HG03280 (cell line): ENCODE measurements at regions not wholly inside any gene's neighbourhood (a gene's known extent, or its start where the extent isn't known, plus 50 kb on each side); places are given as distances from the start of the nearest gene placed in this dataset.

Experiments used
- ATAC-seq: cut with Tn5 transposase; IDR thresholded peaks from one replicate; pipeline ENCODE4 v1.9.1; 2021; ENCODE audit warnings: mild to moderate bottlenecking, moderate library complexity; ENCODE audit not compliant: unreplicated experiment

DNA sequence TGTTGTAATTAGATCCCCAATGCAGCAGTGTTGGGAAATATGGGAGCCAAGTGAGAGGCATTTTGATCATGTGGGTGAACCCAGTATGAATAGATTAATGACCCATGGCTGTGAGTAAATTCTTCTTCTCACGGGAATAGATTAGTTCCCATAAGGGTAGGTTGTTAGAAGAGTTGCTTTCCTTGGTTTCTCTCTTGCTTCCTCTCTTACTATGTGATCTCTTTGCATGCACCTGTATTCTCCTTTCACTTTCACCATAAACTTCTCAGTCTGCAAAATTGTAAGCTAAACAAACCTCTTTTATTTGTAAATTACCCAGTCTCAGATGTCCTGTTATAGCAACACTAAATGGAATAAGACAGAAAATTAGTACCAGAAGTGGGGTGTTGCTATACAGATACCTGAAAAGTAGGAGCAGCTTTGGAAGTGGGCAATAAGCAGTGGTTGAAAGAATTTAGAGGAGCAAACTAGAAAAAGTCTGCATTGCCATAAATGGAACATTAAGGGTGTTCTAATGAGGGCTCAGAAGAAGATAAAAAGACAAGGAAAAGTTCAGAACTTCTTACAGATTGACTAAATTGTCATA, 1090.0 kb upstream of the ARRDC3 start:
- ATAC-seq, result no peak

DNA sequence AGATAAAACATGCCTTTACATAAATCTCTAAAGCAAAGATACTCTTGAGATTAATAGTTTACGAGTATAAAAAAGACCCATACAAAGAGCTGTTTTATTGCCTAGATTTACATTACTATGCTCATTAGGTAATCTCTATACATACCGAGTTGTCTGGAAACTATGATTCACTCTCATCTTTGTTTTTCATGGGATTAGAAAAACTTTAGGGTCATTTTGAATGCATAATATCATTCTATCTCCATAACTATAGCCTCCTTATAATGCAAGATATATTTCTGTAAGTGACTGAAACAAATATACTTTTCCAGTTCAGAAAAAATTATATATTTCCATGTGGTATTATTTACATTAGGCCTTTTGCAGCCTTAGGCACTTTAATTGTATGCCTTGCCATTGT, 1088.7 kb upstream of the ARRDC3 start:
- no peak for ATAC-seq

GRCh38 chr5:92470770-92471169, 1087.7 kb upstream of the ARRDC3 start:
- peak; percentile 55 for ATAC-seq

DNA sequence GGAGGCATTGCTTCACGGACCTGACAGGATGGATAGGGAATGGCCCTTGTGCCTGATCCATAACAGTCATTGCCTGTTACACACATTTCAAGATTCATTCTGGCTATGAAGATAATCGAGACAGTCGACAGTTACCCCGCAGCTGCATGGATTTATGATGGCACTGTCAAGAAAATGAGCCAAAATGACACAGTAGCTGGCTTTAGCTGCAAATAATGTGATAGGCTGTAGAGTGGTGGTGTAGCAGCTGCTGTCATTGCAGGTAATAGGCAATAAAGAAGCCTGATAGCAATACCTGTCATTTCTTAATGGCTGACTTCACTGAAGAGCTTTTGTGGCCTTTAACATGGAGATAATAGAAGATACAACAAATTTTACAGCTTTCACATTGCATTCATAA, 1085.2 kb upstream of the ARRDC3 start:
- ATAC-seq, result no peak

DNA sequence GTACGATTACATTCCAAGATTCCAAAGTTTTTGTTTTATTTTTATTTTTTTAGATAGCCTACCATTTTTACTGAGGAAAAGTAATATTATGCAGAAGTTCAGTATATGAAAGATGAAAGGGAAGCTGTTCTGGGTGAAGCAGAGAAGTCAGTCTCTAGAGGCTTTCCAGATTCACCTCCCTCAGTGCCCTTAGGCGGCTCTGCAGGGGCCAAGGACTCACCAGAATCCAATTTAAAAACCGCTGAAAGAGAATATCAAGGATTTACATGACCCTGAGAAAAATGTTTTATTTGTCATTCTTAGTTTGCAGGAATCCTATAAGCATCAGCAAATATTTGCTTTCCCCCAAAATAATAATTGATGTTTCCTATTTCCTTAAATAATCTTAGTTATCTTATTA, 1084.6 kb upstream of the ARRDC3 start:
- ATAC-seq, result no peak

DNA sequence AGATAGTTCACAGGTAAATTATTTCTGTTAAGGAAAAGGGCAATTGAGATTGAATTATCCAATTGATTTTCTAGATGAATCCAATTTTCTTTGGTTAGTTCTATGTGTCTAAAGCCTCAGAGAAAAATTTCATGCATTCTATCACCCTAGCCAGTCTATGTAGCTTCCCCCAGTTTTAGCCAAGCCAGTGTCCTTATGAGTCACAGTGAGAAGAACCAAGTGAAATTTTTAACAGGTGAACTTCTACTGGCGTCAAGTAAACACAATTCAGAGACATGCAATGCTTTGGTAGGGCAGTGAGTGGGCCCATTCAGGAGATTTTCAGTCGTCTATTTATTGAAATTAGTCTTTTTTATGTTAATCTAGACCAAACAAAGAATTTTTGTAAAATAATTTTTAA, 1077.4 kb upstream of the ARRDC3 start:
- no peak for ATAC-seq

DNA sequence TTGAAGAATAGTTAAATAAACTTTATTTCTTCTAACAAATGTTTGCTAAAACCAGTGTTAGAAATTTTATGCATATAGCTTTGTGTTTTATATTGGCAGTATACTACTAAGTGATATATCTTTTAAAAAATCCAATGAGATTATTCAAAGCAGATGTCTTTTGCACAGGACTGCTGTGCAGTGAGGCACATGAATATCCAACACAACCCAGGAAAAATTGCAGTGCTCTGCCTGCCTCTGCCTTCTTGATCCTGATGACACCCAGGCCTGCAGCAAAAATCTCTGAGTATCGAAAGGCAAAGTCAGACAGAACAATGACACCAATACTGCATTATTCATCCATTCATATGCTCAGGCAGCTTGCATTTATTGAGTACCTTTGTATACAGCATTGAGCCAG, 1076.5 kb upstream of the ARRDC3 start:
- no peak for ATAC-seq

GRCh38 chr5:92455011-92455410, 1071.9 kb upstream of the ARRDC3 start:
- ATAC-seq, result peak; percentile 99

DNA sequence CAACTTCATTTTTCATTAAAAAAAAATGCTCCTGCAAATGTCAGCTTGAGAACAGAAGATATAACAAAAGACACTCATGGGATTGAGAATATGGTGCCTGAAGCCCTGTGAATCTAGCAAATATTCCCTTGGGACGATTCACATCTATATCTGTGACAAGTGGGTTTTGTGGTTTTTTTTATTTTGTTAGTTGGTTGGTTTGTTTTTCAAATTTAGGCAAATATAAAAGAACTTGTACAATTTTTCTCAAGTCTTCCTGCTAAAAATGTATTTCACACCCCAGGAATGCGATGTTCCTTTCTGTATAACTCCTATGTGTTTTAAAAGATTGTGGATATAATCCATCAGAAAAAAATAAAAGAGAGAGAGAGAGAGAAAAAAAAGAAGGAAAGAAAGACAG, 1061.8 kb upstream of the ARRDC3 start:
- ATAC-seq, result no peak

- ATAC-seq, result no peak
These were observed 1052.7 kb upstream of the ARRDC3 start for GRCh38 chr5:92435781-92436180.

GRCh38 chr5:92429646-92430045, 1046.5 kb upstream of the ARRDC3 start:
- ATAC-seq, result no peak

DNA sequence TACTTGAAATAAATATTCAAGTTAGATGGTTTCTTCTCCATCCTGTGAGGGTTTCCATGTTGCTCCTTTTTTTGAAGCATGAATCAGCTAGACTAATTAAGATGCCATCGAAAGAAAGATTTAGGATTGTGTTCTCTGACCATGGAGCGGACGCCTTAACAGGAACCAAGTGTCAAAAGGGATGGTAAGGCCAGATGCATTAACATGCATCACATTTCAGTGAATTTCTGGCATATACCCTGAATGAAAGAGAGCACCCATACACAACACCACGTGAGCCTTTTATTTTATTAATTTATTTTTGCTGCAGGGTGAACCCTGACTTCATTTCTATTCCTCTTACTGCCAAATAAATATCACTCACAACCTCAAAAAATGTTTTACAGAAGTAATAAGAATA, 1045.3 kb upstream of the ARRDC3 start:
- ATAC-seq, result no peak

DNA sequence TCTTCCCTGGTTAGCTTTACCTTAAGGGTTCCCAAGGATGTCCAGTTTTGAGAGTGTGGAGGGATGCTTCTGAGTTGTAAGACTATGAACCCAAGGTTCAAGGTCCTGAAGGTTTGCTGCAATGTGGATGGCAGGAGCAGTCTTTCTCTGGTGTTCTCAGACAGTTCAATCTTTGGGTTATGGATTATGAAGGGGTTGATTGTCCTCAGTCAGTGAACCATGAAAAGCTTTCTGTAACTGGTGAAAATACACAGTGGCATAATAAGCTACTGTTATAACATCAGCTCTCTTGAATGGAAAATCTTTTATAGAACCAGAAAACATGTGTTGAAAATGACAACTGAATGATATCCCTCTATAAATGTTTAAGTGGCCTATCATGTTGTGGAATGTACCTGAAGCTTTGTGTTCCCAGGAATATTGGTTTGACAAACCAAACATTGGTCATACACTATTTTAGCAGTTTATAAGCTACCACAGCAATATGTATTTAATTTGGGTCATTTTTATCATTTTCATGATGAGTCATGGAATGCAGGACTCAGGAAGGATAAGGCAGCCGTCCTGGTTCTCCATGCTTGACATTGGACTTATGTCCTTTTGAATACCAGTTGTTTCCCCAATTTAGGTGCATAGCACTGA, 1041.8 kb upstream of the ARRDC3 start:
- no peak for ATAC-seq

GRCh38 chr5:92421942-92422341, 1038.8 kb upstream of the ARRDC3 start:
- ATAC-seq, result no peak

DNA sequence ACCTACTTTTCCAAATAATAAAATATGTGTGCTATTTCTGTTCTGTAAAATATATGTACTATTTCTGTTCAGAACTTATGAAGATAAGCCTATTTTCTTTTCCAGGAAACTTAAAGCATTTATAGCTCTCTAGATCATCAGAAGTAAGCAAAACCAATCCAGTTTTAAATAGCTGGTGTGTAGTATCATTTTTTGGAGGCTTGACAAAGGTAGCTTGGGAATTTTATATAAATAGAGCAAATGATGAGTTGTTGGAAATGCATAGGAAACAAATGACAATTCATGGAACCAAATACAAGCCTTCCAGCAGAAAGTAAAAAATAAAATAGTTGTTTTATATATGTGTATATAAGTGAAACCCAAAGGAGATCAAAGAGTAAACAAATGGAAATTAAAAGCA, 1038.1 kb upstream of the ARRDC3 start:
- no peak for ATAC-seq

- no peak for ATAC-seq
These were observed 1036.1 kb upstream of the ARRDC3 start for GRCh38 chr5:92419261-92419660.

- no peak for ATAC-seq
These were observed 1035.2 kb upstream of the ARRDC3 start for GRCh38 chr5:92418341-92418740.

DNA sequence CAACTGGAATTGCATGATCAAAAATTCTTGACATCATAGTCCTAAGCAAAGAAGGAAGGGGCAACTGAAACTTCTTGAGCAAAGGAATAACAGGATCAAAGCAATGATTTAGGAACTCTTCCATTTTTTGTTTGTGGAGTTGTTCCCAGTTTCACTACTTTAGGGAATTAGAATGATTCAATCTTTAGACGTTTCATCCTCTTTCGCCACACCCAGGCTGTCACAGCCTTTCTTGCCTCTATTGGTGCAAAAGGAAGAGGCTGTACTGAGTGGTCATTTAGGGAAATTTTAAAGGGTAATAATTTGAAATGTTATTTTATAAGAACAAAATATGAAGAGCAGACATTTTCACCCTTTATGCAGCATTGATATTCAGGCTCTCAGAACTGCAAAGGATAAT, 1026.0 kb upstream of the ARRDC3 start:
- no peak for ATAC-seq

DNA sequence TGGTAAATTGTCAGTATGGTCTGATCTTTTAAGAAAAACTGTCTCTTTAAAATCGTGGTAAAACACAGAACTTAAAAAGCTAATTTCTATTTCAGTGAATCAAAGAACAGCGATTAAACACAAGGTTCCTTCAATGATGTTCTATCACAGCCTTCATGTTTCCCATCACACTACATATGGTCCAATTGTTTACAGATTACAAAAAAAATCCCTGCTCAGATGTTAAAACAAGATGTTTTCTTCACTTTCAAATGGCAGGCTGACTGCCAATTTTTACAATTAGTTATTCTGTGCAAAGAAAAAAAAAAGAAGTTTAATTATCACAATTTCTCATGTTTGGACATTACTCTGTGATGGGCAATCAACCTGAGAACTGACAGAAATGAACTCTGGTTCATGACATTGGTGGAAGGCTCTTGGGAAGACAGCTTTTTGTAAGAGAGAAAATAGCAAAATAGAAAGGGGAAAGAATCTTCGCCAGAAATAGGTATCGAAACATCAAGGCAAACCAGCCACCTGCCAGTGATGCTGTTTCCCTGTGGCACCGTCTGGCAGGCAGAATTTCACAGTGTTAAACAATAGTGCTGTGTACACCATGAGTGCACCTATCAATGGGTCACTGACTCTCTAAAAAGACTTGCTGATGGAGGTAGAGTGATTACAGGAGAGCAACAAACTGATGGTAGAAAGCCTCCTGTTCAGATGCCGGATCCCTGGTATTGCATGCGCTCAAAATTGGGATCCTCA, 1020.0 kb upstream of the ARRDC3 start:
- ATAC-seq, result no peak

DNA sequence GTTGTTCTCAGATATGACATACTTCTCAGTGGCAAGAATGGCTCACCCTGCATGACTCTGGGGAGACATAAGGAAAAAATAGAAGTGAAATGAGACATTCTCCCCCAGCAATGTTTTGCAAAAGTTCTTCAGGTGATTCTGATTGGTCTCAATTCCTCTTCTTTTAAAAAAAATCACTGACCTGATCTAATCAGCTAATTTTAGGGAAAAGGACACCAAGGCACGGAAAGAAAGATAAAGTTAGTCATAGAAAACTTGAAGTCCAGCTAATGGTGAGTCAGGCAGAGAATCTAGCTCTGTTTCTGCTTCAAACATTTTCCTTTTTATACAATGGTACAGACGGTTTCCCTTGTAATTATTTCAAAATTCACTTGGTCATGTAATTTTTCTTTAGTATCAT, 1018.9 kb upstream of the ARRDC3 start:
- no peak for ATAC-seq

DNA sequence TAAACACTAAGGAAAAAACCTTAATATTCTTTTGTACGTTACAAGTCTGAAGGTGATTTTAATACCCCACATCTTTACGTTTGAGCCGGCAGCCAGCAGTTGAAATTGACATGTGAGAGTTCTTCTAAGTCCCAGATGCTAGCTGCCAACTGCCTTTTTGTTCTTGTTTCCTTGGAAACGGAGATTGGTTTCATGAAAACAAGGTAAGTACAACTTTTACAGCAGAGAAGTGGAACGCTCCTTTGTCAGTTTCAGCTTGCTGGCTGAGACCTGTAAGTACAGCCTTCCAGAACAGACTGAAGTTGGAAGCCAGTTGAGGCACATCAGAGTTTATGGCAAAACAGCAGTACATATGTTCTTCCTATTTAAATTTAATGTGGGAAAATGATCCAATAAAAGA, 1018.4 kb upstream of the ARRDC3 start:
- ATAC-seq, result no peak

DNA sequence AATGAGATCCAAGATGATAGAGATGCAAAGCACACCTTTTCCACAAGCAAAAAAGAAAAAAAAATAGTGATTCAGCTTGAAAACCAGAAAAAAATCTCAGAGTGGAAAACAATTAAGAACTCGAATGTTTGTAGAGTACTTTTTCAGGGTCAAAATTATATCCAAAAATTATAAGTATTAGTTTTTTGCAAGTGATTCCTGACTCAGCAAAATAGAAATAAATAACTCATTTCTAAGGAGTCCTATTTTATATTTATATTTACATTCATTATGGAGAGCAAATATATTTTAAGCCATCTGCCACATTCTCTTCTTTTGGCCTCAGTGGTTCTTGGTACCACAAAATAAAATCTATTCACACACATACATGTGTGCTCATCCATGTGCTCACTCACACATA, 1011.8 kb upstream of the ARRDC3 start:
- no peak for ATAC-seq
